C4-2B (cell line): ENCODE measurements at regions not wholly inside any gene's neighbourhood (a gene's known extent, or its start where the extent isn't known, plus 50 kb on each side); places are given as distances from the start of the nearest gene placed in this dataset.

Source experiments
- CTCF ChIP-seq: fragments of 450-650 bp; conservative IDR thresholded peaks from 2 replicates; pipeline ENCODE4 v1.5.1; 2017; ENCODE audit warnings: mild to moderate bottlenecking
- ZFX ChIP-seq: fragments of 450-650 bp; IDR thresholded peaks from 2 replicates; pipeline ENCODE4 v1.6.1; 2017

GRCh38 chr9:115373710-115374045 is 255.7 kb upstream of the TNC start:
- TF ChIP-seq CTCF (no peak), ZFX (no peak)
